GM19023 (cell line): ENCODE measurements at regions not wholly inside any gene's neighbourhood (a gene's known extent, or its start where the extent isn't known, plus 50 kb on each side); places are given as distances from the start of the nearest gene placed in this dataset.

Experiments
- ATAC-seq: cut with Tn5 transposase; IDR thresholded peaks from one replicate; pipeline ENCODE4 v1.9.1; 2021; ENCODE audit warnings: mild to moderate bottlenecking, moderate library complexity; ENCODE audit not compliant: unreplicated experiment

DNA sequence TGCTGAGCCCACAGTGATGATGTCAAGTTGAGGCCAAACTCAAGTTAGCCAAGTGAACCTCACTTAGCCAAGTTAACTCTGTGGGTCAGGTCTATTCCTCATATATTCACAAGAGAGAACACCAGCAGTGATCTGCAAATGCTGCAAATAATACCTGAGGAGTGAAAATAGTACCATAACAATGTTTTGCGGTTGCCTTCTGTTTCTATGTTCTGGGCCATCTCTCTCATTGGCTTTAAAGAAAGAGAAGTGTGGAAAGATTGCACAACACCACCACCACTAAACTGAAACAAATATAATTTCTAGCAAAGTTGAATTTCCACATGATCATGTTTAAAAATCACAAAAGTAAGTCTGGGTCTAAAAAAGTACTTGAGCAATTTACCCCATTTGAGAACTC is 211.1 kb upstream of the GALNT5 start:
- ATAC-seq: no peak

DNA sequence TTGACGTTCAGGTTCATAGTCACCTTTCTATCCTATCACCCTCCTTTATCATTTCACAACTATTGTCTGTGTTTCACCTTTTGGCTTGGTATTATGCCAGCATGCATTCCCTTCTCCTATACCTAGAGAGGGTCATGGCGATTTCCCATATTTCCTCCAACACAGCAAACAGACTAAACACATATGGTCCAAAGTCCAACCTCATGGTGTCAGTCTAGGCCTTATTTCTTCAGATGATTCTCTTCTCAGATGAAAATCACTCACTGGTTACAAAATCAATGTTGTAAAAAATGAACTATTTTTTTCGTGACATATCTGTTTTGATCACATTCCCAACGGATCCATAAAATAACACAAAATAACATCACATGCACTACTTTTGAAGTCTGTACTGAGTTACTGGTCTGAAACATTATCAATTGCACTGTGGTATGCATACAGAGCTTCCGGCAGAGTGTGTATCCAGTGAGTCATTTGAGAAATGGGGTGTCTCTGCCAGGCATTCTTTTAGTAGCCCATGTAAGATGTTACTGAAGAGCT is 204.8 kb upstream of the GALNT5 start:
- ATAC-seq: no peak

DNA sequence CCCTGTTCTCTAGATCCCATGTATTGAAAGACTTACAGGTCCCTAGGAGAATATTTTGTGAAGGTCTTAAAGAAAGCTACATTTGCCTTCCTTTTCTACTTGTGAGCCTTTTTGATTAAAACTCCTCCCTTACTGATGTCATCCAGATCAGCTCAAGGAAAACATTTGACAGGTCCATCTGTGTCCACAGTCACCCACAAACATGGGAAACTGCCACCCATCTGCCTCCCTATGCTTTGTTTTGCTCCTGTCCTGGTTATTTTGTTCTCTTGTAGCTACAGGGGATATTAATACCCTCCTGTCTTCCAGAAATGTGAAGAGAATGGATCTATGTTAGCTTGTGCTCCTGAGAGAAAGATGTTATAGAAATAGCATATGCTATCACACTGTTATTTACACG is 203.6 kb upstream of the GALNT5 start:
- ATAC-seq: no peak

DNA sequence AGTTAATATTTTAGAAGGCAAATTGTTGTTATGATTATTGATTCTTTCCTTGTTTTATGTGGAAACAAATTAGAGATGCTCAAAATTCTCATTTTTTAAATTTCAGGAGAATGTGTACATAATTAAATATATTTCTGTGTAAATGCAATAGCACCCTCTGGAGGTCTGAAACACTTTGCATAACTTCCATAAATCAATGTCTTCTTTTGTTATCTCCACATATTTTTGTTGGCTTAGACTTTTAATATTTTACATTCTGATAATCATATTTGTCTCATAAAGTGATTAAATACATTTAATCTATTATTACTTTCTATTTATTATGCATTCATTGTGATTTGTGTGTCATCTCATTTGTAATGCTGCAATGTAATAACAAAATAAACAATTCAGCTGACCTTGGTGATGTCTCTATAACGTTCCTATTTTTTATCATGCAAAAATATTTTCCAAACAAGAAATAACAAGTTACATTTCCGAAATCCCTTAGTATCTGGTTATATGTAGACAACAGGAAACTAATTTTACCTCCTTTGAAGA is 201.8 kb upstream of the GALNT5 start:
- ATAC-seq: no peak

DNA sequence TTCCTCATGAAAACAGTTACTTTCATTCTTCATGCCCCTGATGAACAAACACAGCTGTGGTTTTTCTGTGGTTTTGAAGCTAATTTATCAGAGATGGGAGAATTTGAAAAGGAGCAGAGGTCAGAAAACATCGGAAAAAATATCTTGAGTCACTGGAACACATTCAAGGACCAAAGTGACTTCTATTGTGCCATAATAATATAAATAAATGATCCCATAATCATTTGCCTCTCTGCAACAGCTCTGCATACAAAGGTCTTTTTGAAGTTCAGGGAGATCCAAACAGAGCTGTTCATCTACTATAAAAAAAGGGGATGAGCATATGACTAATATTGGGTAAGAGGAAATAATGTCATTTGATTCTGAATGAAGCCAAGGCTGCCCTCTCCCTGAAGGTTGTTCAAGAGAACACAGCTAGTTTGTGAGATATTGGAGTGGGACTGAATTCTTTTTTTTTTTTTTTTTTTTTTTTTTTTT is 201.3 kb upstream of the GALNT5 start:
- ATAC-seq: no peak

DNA sequence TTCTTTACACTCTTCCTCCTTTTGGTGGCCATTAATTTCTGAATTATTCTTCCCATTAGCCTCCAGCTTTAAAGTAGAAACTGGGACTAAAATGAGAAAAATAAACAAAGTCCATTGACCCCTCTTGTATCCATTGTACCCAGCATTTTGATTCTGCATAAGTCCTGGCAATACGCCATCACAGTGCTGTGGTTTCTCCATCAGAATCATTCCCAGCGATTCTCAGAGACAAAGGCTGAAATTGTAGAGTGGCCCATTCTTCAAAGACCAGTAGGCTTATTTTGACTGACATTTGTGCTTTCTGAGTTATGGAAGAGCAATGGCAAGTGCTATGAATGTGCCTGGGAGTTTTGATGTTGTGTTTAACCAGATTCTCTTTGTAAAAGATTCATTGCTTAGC is 199.3 kb upstream of the GALNT5 start:
- ATAC-seq: no peak

DNA sequence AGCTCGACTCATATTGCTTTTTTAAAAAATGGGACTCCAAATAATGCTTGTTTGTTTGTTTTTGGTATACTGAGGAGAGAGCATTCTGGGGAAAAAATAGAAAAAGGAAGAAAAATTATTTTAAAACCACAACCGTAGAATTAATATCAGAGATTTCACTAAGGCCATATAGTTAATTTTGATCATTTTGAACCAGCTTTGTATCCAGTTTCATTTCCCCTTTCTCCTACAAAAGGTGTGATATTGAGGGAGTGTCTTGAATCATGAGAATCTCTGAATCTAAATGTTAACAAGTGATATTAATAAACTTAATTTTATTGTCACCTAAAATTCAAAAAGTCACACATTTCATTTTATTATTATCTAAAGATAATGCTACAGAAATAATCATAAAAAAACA is 198.5 kb upstream of the GALNT5 start:
- ATAC-seq: no peak

DNA sequence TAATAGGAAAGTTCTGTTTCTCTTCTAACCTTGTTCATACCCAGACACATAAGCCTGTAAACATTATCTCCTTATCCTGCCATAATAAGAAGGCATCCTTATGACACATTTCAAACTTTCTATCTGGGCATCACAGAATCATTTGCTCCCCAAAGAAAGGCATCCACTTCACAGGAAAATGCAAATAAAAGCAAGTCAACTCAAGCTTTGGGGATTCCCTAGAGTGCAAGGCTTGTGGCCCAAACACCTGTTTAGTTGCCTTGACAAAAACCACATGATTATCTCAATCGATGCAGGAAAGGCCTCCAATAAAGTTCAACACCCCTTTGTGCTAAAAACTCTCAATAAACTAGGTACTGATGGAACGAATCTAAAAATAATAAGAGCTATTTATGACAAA is 195.7 kb upstream of the GALNT5 start:
- ATAC-seq: peak; percentile 97

DNA sequence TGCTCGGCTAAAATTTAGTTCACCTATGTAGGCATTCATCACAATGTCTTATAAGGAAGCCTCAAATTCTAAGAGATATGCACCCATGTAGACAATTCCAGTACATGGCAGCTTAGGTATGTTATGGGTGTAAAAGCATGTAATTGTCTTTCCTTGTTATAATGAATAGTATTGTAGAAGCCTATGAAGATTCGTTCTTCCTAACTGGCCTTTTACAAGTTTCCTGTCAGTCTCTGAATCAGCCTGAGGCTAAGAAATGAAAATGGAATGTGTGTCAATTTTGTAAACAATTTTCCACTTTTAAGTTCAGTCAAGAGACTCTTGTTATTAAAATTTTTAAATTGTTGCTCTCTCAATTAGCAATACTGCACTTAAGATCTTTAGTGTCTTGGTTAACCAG is 189.9 kb upstream of the GALNT5 start:
- ATAC-seq: no peak

DNA sequence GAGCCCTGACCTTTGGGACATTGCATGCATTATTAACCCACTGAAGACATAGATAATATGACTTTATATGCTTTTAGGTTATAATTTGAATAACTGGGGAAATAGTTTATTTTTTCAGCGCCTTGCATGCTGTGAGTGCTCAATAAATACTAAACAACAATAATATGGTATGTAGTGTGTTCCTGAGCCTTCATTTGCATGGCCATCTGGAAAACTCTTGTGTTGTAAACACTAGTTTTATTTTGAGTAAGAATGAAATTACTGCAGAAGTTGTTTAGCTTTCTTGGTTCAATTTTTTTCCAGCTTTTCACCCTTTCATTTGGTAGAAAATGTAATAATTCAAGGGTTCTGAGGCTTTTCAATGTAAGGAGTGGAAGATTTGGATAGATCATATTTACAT is 189.3 kb upstream of the GALNT5 start:
- ATAC-seq: no peak

DNA sequence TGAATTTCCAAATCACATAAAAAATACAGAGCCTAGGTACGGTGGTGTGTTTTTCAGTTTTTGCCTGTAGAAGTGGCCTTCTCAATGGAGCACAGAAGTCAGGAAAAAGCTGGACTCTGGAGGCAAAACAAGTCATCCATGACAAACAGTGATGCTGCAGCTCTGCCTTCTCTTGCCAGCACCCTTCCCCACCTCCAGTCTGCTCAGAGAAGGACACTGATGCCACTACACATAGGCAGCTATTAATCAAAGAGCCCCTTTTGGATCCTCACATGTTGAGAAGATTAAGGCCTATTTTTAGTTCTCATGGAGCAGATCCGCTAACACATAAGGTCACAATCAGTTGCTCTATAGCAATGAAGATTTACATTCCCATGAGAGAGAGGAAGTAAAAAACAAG is 181.6 kb upstream of the GALNT5 start:
- ATAC-seq: no peak

DNA sequence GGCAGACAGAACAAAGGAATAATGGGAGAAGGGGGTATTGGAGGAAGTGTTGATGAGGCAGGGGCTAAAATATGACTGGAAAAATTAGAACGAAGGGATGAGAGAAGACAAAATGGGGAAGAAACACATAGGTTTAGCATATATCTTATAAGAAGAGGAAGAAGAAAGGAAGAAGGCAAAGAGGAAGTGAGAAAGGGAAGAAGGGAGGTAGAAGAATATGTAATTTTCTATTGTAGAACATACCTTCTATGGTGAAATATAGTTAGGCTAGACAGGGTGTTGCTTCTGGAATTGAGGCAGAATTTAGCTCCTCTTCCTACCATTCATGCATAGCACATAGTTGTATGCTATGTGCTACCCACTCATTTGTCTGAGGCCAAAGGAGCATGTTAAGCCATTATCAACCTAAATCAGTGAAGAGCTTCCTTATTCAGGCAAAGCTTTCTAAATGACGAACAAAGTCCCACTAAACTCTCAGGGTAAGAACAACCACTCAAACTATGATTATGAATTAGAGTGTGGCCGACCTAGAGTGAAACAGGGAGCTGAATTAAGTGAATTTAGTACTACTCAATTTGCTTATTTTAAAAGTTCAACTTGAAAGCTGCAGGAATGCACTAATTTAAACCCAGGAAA is 180.9 kb upstream of the GALNT5 start:
- ATAC-seq: peak; percentile 69

DNA sequence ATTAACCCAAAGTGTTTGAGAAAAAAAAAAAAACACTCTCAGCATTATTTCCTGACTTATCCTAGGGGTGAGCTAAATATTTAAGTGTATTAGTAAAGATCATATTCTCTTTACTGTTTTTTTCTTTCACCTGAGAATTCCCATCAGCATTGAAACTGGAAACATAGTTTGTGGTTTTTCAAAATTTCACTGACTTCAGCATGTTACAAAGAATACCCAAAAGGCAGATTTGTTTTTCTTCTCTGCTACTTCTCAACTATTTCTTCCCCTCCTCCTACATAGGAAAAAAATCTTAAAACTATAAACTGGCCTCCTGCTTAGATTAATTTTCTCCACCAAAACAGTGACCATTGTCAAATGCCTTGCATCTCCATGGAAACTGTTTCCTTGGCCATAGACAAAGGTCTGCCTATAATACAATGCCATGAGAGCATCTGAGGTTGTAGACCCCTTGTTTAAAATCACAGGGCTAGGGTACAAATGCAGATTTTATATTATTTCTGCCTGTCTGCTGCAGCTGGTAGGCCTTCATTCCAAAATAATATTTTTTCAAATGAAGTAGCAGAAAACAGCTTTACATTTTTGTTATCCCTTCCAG is 179.7 kb upstream of the GALNT5 start:
- ATAC-seq: no peak

DNA sequence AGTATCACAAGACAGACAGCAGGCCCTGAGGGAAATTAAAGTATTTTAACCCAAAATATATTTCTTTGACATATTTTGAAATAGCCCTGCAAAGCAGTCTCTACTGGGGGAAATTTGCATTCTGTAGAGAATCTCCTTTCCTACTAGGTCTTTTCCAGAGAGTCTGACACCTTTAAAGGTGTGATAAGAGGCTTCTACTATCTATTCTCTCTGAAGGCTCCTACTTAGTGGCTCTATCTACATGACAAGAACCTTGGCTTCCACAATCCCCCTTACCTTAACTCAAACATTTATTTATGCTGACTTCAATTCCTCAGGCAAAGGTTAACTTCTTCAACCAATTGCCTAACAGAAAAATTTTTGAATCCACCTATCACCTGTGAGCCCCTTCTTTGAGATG is 174.6 kb upstream of the GALNT5 start:
- ATAC-seq: no peak

DNA sequence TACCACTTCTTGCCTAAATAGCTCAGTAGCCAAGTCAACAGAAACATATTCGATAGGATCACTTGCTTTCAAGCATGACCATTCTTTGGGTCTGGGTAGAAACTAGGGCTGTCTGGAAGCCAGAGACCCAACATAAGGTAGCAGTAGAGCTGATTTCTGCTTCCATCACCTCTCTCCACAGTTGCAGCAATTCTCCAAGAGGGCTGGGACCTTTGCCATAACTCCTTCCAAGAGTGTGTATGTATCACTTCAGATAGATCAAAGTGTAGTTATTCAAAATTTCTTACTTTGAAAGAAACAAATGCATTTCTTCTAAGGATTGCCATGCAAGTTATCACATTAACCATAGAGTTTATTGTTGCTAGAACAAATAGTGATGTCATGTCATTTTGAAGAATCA is 172.0 kb upstream of the GALNT5 start:
- no peak for ATAC-seq

DNA sequence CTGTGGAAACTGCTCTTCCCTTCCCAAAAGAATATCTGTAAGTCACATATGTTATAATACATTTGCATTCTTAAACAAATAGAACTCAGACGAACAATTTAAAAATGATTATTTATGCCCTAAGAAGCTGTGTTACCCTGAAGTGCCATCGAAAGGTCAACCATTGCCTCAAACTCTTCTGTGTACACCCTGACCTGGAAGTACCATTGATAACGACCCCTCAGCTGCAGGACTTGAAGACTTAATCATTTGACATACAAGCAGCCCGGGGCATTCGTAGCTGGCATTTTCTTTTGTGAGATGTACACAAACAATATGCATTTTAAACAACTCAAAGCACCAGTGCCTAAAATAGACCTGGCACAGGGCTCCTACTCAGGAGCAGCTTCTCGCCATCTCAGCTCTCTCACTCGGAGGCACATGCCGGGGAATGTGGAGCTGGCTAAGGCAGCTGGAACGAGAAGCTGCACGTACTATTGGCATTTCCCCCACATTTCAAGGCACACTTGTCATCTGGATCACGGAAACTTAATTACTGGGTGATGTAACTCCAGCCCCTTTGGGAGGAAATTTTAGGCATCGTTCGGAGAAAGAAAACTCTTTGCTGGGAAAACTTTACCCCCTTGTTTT is 170.0 kb upstream of the GALNT5 start:
- ATAC-seq: no peak

DNA sequence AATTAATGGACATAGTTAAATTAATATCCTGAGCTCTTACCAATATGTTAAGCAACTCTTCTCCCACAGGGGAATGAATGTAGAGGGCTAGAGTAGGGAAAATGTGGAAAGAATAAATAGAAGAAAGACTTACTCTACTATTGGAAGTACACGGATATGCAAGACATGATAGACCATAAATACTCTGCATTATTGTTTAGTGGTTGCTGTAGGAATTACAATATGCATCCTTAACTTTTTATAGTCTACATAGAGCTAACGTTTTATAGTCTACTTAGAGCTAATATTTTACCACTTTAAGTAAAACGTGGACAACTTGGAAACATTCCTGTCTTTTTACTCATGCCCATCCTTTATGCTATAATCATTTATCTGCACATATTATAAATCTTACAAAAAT is 163.8 kb upstream of the GALNT5 start:
- ATAC-seq: no peak

DNA sequence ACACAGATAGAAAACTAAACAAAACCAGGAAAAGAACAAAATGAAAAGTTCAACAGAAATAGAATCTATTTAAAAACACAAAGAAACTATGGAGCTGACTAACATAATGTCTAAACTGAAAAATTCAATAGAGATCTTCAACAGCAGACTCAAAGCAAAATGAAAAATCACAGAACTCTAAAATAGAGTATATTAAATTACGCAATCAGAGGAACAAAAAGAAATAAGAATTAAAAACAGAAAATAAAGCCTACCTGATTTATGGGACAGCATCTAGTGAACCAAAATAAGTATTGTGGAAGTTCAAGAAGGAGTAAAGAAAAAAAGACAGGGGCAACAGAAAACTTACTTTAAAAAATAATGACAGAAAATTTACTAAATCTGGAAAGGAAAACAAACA is 152.1 kb upstream of the GALNT5 start:
- ATAC-seq: no peak

DNA sequence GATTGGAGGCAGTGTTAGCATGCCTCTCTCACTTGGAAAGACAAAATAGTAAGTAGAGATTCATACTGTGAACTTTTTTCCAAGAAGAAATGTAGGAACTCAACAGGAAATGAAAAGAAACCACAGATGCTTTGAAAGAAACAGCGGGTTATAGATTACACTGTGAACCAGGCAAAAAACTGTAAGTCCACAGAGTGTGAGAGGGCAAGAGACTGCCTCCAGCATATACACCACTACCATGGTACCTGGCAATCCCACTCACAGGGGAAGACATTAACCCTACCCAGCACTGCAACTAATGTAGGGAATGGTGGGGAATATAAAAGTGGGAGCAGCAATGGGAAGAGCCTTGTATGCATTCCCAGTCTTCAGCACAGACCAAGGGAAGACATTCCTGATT is 150.6 kb upstream of the GALNT5 start:
- no peak for ATAC-seq

DNA sequence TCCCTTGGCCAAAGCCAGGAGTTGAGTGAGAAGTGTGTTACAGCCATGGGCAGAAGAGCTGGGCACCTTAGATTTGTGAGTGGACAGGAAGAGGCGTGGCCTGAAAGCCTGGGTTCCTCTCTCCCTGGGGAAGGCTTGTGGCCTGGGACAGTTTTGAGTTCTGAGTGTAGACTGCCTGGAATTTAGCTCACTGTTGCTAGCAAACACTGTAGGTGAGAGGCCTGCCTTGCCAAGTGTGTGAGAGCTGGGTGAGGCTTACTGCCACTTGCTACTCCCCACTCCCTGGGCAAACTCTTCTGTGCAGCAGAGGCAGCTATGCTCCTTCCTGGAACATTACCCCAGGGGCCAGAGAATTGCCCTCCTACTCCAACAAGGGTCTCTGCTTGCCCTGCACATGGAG is 150.0 kb upstream of the GALNT5 start:
- no peak for ATAC-seq

DNA sequence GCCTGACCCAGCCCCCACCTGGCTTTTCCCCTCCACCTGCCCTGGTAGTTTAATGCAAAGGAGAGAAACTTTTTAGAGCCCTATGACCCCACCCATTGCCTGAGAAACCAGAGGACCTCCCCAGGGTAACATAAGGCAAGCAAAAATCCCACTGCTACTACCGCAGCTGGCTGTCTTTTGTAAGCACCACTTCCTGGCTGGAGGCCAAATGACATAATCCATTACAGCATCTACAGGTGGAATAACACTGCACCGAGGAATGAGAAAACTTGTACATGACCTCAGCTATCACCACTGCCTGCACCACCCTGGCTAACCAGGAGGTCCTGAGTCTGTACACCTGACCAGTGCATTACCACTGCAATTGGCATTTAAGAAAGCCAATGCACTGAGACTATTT is 149.6 kb upstream of the GALNT5 start:
- ATAC-seq: no peak

DNA sequence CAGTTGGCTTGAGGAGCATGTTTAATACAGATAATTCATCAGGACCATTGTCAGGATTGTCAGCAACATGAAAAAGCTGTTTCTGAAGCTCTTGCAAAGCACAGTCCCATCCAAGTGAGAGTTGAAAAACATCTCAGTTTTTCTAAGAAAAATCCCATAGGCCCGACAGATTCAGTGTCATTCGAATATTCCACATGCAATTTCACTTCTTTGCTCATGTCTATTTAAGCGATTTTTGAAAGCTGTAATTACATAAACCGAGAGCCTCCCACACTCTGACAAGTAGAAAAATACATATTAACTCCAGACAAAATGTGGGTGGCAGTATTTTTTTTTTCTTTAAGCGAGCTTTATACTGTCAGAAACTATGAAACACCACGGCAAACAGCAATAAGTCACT is 134.7 kb upstream of the GALNT5 start:
- no peak for ATAC-seq
